ENCODE measurements at regions not wholly inside any gene's neighbourhood (a gene's known extent, or its start where the extent isn't known, plus 50 kb on each side); places are given as distances from the start of the nearest gene placed in this dataset.

- TF ChIP-seq CTCF (IDR thresholded peaks at IDR 0.05; ENCODE audit: low read depth, low read length) = no peak
- no peak for TF ChIP-seq EZH2phosphoT487 (IDR thresholded peaks at IDR 0.05; ENCODE audit: low read depth)
Measured at GRCh38 chr12:38956337-38956736, 50.9 kb upstream of the CPNE8 start.

All from OCI-LY3 (cell line).